ENCODE measurements at regions not wholly inside any gene's neighbourhood (a gene's known extent, or its start where the extent isn't known, plus 50 kb on each side); places are given as distances from the start of the nearest gene placed in this dataset.

DNA sequence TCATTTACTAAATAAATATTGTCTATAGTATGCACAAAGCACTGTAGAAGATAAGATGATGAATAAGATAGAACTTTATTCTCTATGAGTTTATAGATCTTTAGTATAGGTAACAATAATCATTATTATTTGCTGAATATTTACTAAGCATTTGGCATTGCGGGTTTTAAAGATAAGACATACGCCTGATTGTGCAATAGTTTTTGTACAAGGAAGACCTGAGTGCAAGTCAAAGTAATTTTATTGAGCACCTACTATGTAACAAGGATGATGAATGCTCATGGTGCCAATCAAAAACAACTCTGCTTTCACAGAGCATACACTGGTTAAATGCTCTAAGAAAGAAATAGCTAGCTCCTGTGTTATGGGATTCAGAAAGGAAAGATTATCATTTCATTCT is 1461.7 kb upstream of the FLRT2 start:
- POLR2A ChIA-PET = no interaction called here
- H2AFZ ChIP-seq (ENCODE audit: low read depth, low read length) = no peak overlapping the region
- intact Hi-C loops (cut with micrococcal nuclease) = no loop called here
- dilution Hi-C loops (cut with MboI; ENCODE audit: extremely low pct_ligation_motif_present, low sequenced_read_pairs) = no loop called here
- H3K27me3 ChIP-seq (ENCODE audit: control insufficient read depth in 2 of 2, insufficient read depth in 2 of 2, low read length in 2 of 2) = no peaks in the 10 kb centered on the region
- H3K4me2 ChIP-seq (ENCODE audit: insufficient read depth, low read length) = no peak overlapping the region
- H4K20me1 ChIP-seq (replicated peaks; ENCODE audit: control insufficient read depth, extremely low read depth, insufficient read depth, low read length) = no peaks in the 10 kb centered on the region
- DNase-seq (ENCODE audit: low read depth, low spot score) (no peak), FAIRE-seq (no peak)
- H3K4me3 ChIP-seq (replicated peaks in 1 of 3; ENCODE audit: insufficient read depth in 1 of 3, low read depth in 1 of 3, low read length in 3 of 3) = no peak overlapping the region
- no peaks in the 10 kb centered on the region for H3K9me1 ChIP-seq (replicated peaks; ENCODE audit: control insufficient read depth, extremely low read depth, insufficient read depth, low read length)
- no peaks in the 10 kb centered on the region for H3K9me3 ChIP-seq (replicated peaks; ENCODE audit: control insufficient read depth, insufficient read depth, low read length)
- no peak overlapping the region for H3K9ac ChIP-seq (replicated peaks; ENCODE audit: extremely low read depth, insufficient read depth, low read length)
- CTCF ChIA-PET = no interaction called here
- H3K36me3 ChIP-seq (ENCODE audit: control insufficient read depth in 2 of 2, extremely low read depth in 1 of 2, insufficient read depth in 2 of 2, low read length in 2 of 2) = no peaks in the 10 kb centered on the region
- H3K4me1 ChIP-seq (ENCODE audit: control insufficient read depth, extremely low read depth, insufficient read depth, low read length) = peaks cover 4% of the 10 kb centered on the region
- TF ChIP-seq, protein P1, sequence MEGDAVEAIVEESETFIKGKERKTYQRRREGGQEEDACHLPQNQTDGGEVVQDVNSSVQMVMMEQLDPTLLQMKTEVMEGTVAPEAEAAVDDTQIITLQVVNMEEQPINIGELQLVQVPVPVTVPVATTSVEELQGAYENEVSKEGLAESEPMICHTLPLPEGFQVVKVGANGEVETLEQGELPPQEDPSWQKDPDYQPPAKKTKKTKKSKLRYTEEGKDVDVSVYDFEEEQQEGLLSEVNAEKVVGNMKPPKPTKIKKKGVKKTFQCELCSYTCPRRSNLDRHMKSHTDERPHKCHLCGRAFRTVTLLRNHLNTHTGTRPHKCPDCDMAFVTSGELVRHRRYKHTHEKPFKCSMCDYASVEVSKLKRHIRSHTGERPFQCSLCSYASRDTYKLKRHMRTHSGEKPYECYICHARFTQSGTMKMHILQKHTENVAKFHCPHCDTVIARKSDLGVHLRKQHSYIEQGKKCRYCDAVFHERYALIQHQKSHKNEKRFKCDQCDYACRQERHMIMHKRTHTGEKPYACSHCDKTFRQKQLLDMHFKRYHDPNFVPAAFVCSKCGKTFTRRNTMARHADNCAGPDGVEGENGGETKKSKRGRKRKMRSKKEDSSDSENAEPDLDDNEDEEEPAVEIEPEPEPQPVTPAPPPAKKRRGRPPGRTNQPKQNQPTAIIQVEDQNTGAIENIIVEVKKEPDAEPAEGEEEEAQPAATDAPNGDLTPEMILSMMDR (IDR thresholded peaks at IDR 0.05; ENCODE audit: extremely low read depth in 1 of 2, insufficient read depth in 1 of 2, low read depth in 1 of 2, low read length in 2 of 2) = no peak
- TF ChIP-seq MAX (IDR thresholded peaks at IDR 0.05; ENCODE audit: insufficient read depth, insufficient read length) (no peak), EZH2 (IDR thresholded peaks at IDR 0.05; ENCODE audit: borderline replicate concordance, low read depth, low read length, severe bottlenecking) (no peak), GATA2 (IDR thresholded peaks at IDR 0.05; ENCODE audit: insufficient read depth, insufficient read length, low read depth, low read length) (no peak), JUN (IDR thresholded peaks at IDR 0.05; ENCODE audit: borderline replicate concordance, insufficient read depth, insufficient read length, low read depth) (no peak), POLR2AphosphoS5 (IDR thresholded peaks at IDR 0.05; ENCODE audit: insufficient read depth, low read depth, low read length) (no peak), FOS (IDR thresholded peaks at IDR 0.05; ENCODE audit: borderline replicate concordance, insufficient read depth, low read length) (no peak), POLR2A (IDR thresholded peaks at IDR 0.05; ENCODE audit: low read depth, low read length) (no peak), MYC (IDR thresholded peaks at IDR 0.05; ENCODE audit: low read depth, low read length) (no peak)
- no TSS peak for BruUV-seq (replicated peaks)
- H3K79me2 ChIP-seq (ENCODE audit: control insufficient read depth, insufficient read depth, low read length) = no peaks in the 10 kb centered on the region
- no peak overlapping the region for H3K27ac ChIP-seq (ENCODE audit: insufficient read depth, low read depth, low read length)
